ENCODE measurements at regions not wholly inside any gene's neighbourhood (a gene's known extent, or its start where the extent isn't known, plus 50 kb on each side); places are given as distances from the start of the nearest gene placed in this dataset.

GRCh38 chr12:77325511-77326236 is 260.3 kb upstream of the E2F7 start:
- TF ChIP-seq CTCF (IDR thresholded peaks at IDR 0.05; ENCODE audit: insufficient read depth, low read length, poor library complexity, severe bottlenecking): no peak
- peak overlapping the region; percentile 60 for H3K4me3 ChIP-seq (replicated peaks; ENCODE audit: low read depth, low read length)
- peaks cover 4% of the 10 kb centered on the region for H3K27me3 ChIP-seq (replicated peaks; ENCODE audit: control insufficient read depth, insufficient read depth, low read length)
- peak; percentile 6 for DNase-seq (ENCODE audit: extremely low read depth, insufficient read length)
- no peaks in the 10 kb centered on the region for H3K36me3 ChIP-seq (ENCODE audit: control insufficient read depth, insufficient read depth, low read length)

- TF ChIP-seq CTCF (IDR thresholded peaks at IDR 0.05; ENCODE audit: insufficient read depth, low read length, poor library complexity, severe bottlenecking): peak; percentile 52
- peak; percentile 60 for DNase-seq (ENCODE audit: extremely low read depth, insufficient read length)
- Histone ChIP-seq H3K27me3 (replicated peaks; ENCODE audit: control insufficient read depth, insufficient read depth, low read length) (peaks cover 4% of the 10 kb centered on the region), H3K36me3 (ENCODE audit: control insufficient read depth, insufficient read depth, low read length) (no peaks in the 10 kb centered on the region), H3K4me3 (replicated peaks; ENCODE audit: low read depth, low read length) (peak overlapping the region; percentile 60)
Measured at GRCh38 chr12:77324763-77325468, 259.5 kb upstream of the E2F7 start.

- TF ChIP-seq CTCF (IDR thresholded peaks at IDR 0.05; ENCODE audit: insufficient read depth, low read length, poor library complexity, severe bottlenecking): no peak
- Histone ChIP-seq H3K36me3 (ENCODE audit: control insufficient read depth, insufficient read depth, low read length) (no peaks in the 10 kb centered on the region), H3K27me3 (replicated peaks; ENCODE audit: control insufficient read depth, insufficient read depth, low read length) (peaks cover 4% of the 10 kb centered on the region), H3K4me3 (replicated peaks; ENCODE audit: low read depth, low read length) (peak overlapping the region; percentile 45)
- DNase-seq (ENCODE audit: extremely low read depth, insufficient read length): no peak
Measured at GRCh38 chr12:77324416-77324762, 259.0 kb upstream of the E2F7 start.

GRCh38 chr12:77323788-77324415 is 258.5 kb upstream of the E2F7 start:
- peaks cover 4% of the 10 kb centered on the region for H3K27me3 ChIP-seq (replicated peaks; ENCODE audit: control insufficient read depth, insufficient read depth, low read length)
- H3K36me3 ChIP-seq (ENCODE audit: control insufficient read depth, insufficient read depth, low read length): no peaks in the 10 kb centered on the region
- no peak for DNase-seq (ENCODE audit: extremely low read depth, insufficient read length)
- TF ChIP-seq CTCF (IDR thresholded peaks at IDR 0.05; ENCODE audit: insufficient read depth, low read length, poor library complexity, severe bottlenecking): no peak
- H3K4me3 ChIP-seq (replicated peaks; ENCODE audit: low read depth, low read length): no peak overlapping the region

GRCh38 chr12:77319166-77319565 is 253.8 kb upstream of the E2F7 start:
- no peak for TF ChIP-seq CTCF (IDR thresholded peaks at IDR 0.05; ENCODE audit: insufficient read depth, low read length, poor library complexity, severe bottlenecking)
- no peak overlapping the region for H3K4me3 ChIP-seq (replicated peaks; ENCODE audit: low read depth, low read length)
- peaks cover 2% of the 10 kb centered on the region; the same call in 1 of the 2 replicates for H3K27me3 ChIP-seq (replicated peaks; ENCODE audit: control insufficient read depth, insufficient read depth, low read length)
- H3K36me3 ChIP-seq (ENCODE audit: control insufficient read depth, insufficient read depth, low read length): no peaks in the 10 kb centered on the region
- no peak for DNase-seq (ENCODE audit: extremely low read depth, insufficient read length)
